K562 (cell line): ENCODE measurements at regions not wholly inside any gene's neighbourhood (a gene's known extent, or its start where the extent isn't known, plus 50 kb on each side); places are given as distances from the start of the nearest gene placed in this dataset.
"Not testable (repeated sequence)": the region's sequence is repeated elsewhere in the genome, so short reads cannot be mapped to it uniquely, and the experiment has no call there.

Source experiments
- ATAC-seq: fragments of 200-7000 bp; cut with Tn5 transposase; 3 replicates; pipeline ENCODE4 v1.9.1; 2020; ENCODE audit warnings: moderate library complexity
- BruUV-seq: library from RNA; stranded (reverse); fragments of 400-500 nt; replicated peaks from 2 replicates; lab custom pipeline; 2021; lab: Mats Ljungman, UMichigan
- CTCF ChIA-PET: fragments of 300-600 bp; formaldehyde crosslinking; extraction: SDS; loops from one replicate; lab custom pipeline; 2021; ENCODE audit warnings: low intra/inter-chr PET ratio; lab: Yijun Ruan, JAX
- POLR2A ChIA-PET: fragments of 300-600, 350-650 bp; sonication (Branson Sonifier 250); formaldehyde crosslinking; extraction: SDS; loops from one replicate; lab custom pipeline; 2021; ENCODE audit warnings: antibody characterized with exemption, inconsistent platforms; lab: Yijun Ruan, JAX
- DNase-seq, 4 experiments: peaks; one replicate each; pipeline versions ENCODE4 v3.0.0 to v3.0.0-alpha.2; 2011 to 2018; ENCODE audit warnings: low spot score in 3 of 4, mixed read lengths in 3 of 4; ENCODE audit errors: extremely low read depth in 1 of 4
- FAIRE-seq: peaks from 2 replicates; lab custom pipeline; 2011; peaks lifted over from hg19 to GRCh38; lab: Jason Lieb, UNC
- H2AFZ ChIP-seq: 2 replicates; pipeline ENCODE4 v1.6.0; 2011; ENCODE audit warnings: low read depth, low read length, control low read depth, inconsistent platforms
- H3K27ac ChIP-seq: fragments of 200-600 bp; 3 replicates; pipeline ENCODE4 v1.8.0; 2011; ENCODE audit warnings: low read depth, mild to moderate bottlenecking, control low read depth, inconsistent platforms, low read length, moderate library complexity, mixed read lengths; ENCODE audit errors: extremely low read depth
- H3K27me3 ChIP-seq, 2 experiments: fragments of 300-600 bp in 1 of 2; 2 replicates in 1 of 2; 3 replicates in 1 of 2; pipeline versions ENCODE4 v1.6.0 to v1.8.0; 2011; ENCODE audit warnings: inconsistent platforms in 2 of 2, low read length in 2 of 2, mild to moderate bottlenecking in 1 of 2, mixed read lengths in 1 of 2, moderate library complexity in 1 of 2; ENCODE audit not compliant: control insufficient read depth in 2 of 2, insufficient read depth in 2 of 2
- H3K36me3 ChIP-seq: fragments of 300-600 bp; 3 replicates; pipeline ENCODE4 v1.8.0; 2011; ENCODE audit warnings: mild to moderate bottlenecking, low read length, inconsistent platforms; ENCODE audit not compliant: control insufficient read depth, insufficient read depth
- H3K4me1 ChIP-seq, 2 experiments: fragments of 200-600 bp in 1 of 2; replicated peaks in 1 of 2; 2 replicates in 1 of 2; 3 replicates in 1 of 2; pipeline versions ENCODE4 v1.5.1 to v1.8.0; 2011; ENCODE audit warnings: inconsistent platforms in 2 of 2, low read length in 2 of 2, mild to moderate bottlenecking in 1 of 2, mixed read lengths in 1 of 2, moderate library complexity in 1 of 2; ENCODE audit not compliant: control insufficient read depth in 2 of 2, insufficient read depth in 2 of 2
- H3K4me2 ChIP-seq: 2 replicates; pipeline ENCODE4 v1.6.1; 2011; ENCODE audit warnings: low read length, control low read depth, inconsistent platforms, mixed read lengths; ENCODE audit not compliant: insufficient read depth
- H3K4me3 ChIP-seq: fragments of 200-600 bp; sonication (generic), shearing (Covaris generic); 2 replicates; pipeline ENCODE4 v1.5.1; 2016; ENCODE audit warnings: control low read depth, inconsistent platforms
- H3K79me2 ChIP-seq: fragments of 200-600 bp; 3 replicates; pipeline ENCODE4 v1.8.0; 2011; ENCODE audit warnings: low read length, inconsistent platforms; ENCODE audit not compliant: control insufficient read depth, insufficient read depth
- H3K9ac ChIP-seq, 2 experiments: 2 replicates each; pipeline versions ENCODE4 v1.6.0 to v1.6.1; 2011; ENCODE audit warnings: low read depth in 2 of 2, low read length in 2 of 2, control low read depth in 1 of 2, inconsistent platforms in 1 of 2, mild to moderate bottlenecking in 1 of 2, mixed read lengths in 1 of 2; ENCODE audit not compliant: insufficient read depth in 1 of 2
- H3K9me1 ChIP-seq: one replicate; pipeline ENCODE4 v1.6.0; 2011; ENCODE audit warnings: inconsistent platforms, mild to moderate bottlenecking, low read length, moderate library complexity; ENCODE audit not compliant: control insufficient read depth, insufficient read depth
- H3K9me3 ChIP-seq: replicated peaks from 2 replicates; pipeline ENCODE4 v1.5.1; 2011; ENCODE audit warnings: low read depth, low read length, inconsistent platforms; ENCODE audit not compliant: control insufficient read depth, insufficient read depth
- H4K20me1 ChIP-seq: replicated peaks from 2 replicates; pipeline ENCODE4 v1.6.1; 2011; ENCODE audit warnings: low read length, inconsistent platforms, mixed read lengths; ENCODE audit not compliant: control insufficient read depth, insufficient read depth
- ZNF354B ChIP-seq: fragments of 250-450 bp; sonication (Bioruptor Pico); IDR thresholded peaks from 2 replicates; pipeline ENCODE4 v1.4.0; 2020
- ZNF507 ChIP-seq: conservative IDR thresholded peaks from 2 replicates; pipeline ENCODE4 v1.6.1; 2017; ENCODE audit warnings: missing genetic modification characterization, missing compliant biosample characterization
- WGBS: fragments of 100-300 bp; shearing (Covaris generic); methylation state at CpG from one replicate; pipeline ENCODE4 v1.1.6; 2016; ENCODE audit warnings: low coverage, mixed read lengths; ENCODE audit not compliant: insufficient coverage; ENCODE audit errors: missing lambda C conversion rate; 5-methylcytosine and 5-hydroxymethylcytosine counted together
- in situ Hi-C: fragments of 300-500 bp; cut with MboI; formaldehyde crosslinking; loops from 4 replicates; pipeline ENCODE4 v1.15.0; 2018; ENCODE audit warnings: inconsistent platforms, mixed read lengths
- intact Hi-C: fragments of 100-400 bp; cut with micrococcal nuclease; formaldehyde crosslinking; loops from 2 replicates; pipeline ENCODE4 v1.14.2; 2022

- H3K4me3 ChIP-seq, H3K27me3 ChIP-seq, H3K79me2 ChIP-seq, POLR2A ChIA-PET, H3K9me3 ChIP-seq, H3K27ac ChIP-seq, BruUV-seq, H3K36me3 ChIP-seq, CTCF ChIA-PET, in situ Hi-C loops, H3K9ac ChIP-seq, intact Hi-C loops, H3K9me1 ChIP-seq, H4K20me1 ChIP-seq, H2AFZ ChIP-seq, FAIRE-seq, H3K4me2 ChIP-seq, ATAC-seq, DNase-seq: not testable (repeated sequence)
- TF ChIP-seq ZNF354B (CRISPR knock-in tag) (peak; percentile 69; the same call in 1 of the 2 replicates), ZNF507 (tag) (peak; percentile 99)
- WGBS: 65% methylated on average over 5 of the region's 6 CpGs
- peaks cover 21 to 24% of the 10 kb centered on the region in 2 experiments; a peak in 4 of 5 replicates for H3K4me1 ChIP-seq
Observed at GRCh38 chr3:128543570-128544174, 50.7 kb upstream of the GATA2 start.
